T-cell (primary cell): ENCODE measurements at regions not wholly inside any gene's neighbourhood (a gene's known extent, or its start where the extent isn't known, plus 50 kb on each side); places are given as distances from the start of the nearest gene placed in this dataset.

ENCODE experiments used
- ATAC-seq, 4 experiments: fragments of 200-7000 bp in 3 of 4; fragments of 150-1000 bp in 1 of 4; cut with Tn5 transposase; replicated peaks in 1 of 4; 1 replicate in 3 of 4; 2 replicates in 1 of 4; pipeline ENCODE4 v1.10.0; 2021; ENCODE audit warnings: moderate library complexity in 3 of 4, mild to moderate bottlenecking in 2 of 4, moderate number of reproducible peaks in 1 of 4
- CTCF ChIA-PET, 2 donors: fragments of 300-600 bp; sonication (Branson Sonifier 250); formaldehyde crosslinking; loops; one replicate each; lab custom pipeline; 2022; ENCODE audit warnings: antibody characterized with exemption in 2 of 2; lab: Charles Lee
- POLR2A ChIA-PET, 2 donors: fragments of 300-600 bp; sonication (Branson Sonifier 250); formaldehyde crosslinking; loops; one replicate each; lab custom pipeline; 2022; ENCODE audit warnings: antibody characterized with exemption in 2 of 2; lab: Charles Lee
- DNase-seq, 35 experiments: peaks; one replicate each; pipeline versions ENCODE4 v3.0.0 to v3.0.0-alpha.2; 2013 to 2023
- H3K27ac ChIP-seq: one replicate; pipeline ENCODE4 v1.5.1; 2013; ENCODE audit warnings: low read length
- H3K27me3 ChIP-seq, 2 experiments: replicated peaks in 1 of 2; 1 replicate in 1 of 2; 2 replicates in 1 of 2; pipeline versions ENCODE4 v1.6.1 to v1.7.0; 2013; ENCODE audit warnings: low read length in 1 of 2, mixed read lengths in 1 of 2; ENCODE audit not compliant: control insufficient read depth in 2 of 2, insufficient read depth in 2 of 2; ENCODE audit errors: extremely low read depth in 1 of 2
- H3K36me3 ChIP-seq, 2 donors: 1 replicate in 1 of 2; 2 replicates in 1 of 2; pipeline versions ENCODE4 v1.6.1 to v1.7.0; 2013; ENCODE audit warnings: low read length in 1 of 2; ENCODE audit not compliant: control insufficient read depth in 2 of 2, insufficient read depth in 1 of 2; ENCODE audit errors: extremely low read depth in 1 of 2
- H3K4me1 ChIP-seq, 2 experiments: 1 replicate in 1 of 2; 2 replicates in 1 of 2; pipeline versions ENCODE4 v1.6.1 to v1.7.0; 2013; ENCODE audit warnings: low read length in 2 of 2, mixed read lengths in 1 of 2; ENCODE audit not compliant: insufficient read depth in 2 of 2, control insufficient read depth in 1 of 2; ENCODE audit errors: extremely low read depth in 1 of 2
- H3K4me3 ChIP-seq, 2 donors: 1 replicate in 1 of 2; 2 replicates in 1 of 2; pipeline versions ENCODE4 v1.5.1 to v1.7.0; 2013; ENCODE audit warnings: mild to moderate bottlenecking in 2 of 2, low read length in 1 of 2, moderate library complexity in 1 of 2; ENCODE audit not compliant: control insufficient read depth in 1 of 2; ENCODE audit errors: extremely low read depth in 1 of 2
- H3K9me3 ChIP-seq: 2 replicates; pipeline ENCODE4 v1.7.0; 2013
- H3K27ac Mint-ChIP-seq, 2 donors: one replicate each; pipeline ENCODE4 v1.8.0; 2020 to 2021; ENCODE audit warnings: mild to moderate bottlenecking in 2 of 2, mixed read lengths in 2 of 2
- H3K27me3 Mint-ChIP-seq, 2 donors: one replicate each; pipeline ENCODE4 v1.8.0; 2021 to 2022; ENCODE audit warnings: mixed read lengths in 2 of 2
- H3K36me3 Mint-ChIP-seq: one replicate; pipeline ENCODE4 v1.8.0; 2021; ENCODE audit warnings: mixed read lengths
- H3K4me1 Mint-ChIP-seq, 3 donors: one replicate each; pipeline ENCODE4 v1.8.0; 2020 to 2022; ENCODE audit warnings: mixed read lengths in 3 of 3, mild to moderate bottlenecking in 1 of 3
- H3K4me3 Mint-ChIP-seq, 3 donors: one replicate each; pipeline ENCODE4 v1.8.0; 2020 to 2022; ENCODE audit warnings: mild to moderate bottlenecking in 3 of 3, mixed read lengths in 3 of 3, moderate library complexity in 3 of 3
- H3K9me3 Mint-ChIP-seq, 3 donors: one replicate each; pipeline ENCODE4 v1.8.0; 2020 to 2022; ENCODE audit warnings: mixed read lengths in 3 of 3
- WGBS: methylation state at CpG from one replicate; pipeline ENCODE4 v1.1.5; 2013; ENCODE audit warnings: missing lambda C conversion rate; ENCODE audit not compliant: insufficient coverage; 5-methylcytosine and 5-hydroxymethylcytosine counted together

DNA sequence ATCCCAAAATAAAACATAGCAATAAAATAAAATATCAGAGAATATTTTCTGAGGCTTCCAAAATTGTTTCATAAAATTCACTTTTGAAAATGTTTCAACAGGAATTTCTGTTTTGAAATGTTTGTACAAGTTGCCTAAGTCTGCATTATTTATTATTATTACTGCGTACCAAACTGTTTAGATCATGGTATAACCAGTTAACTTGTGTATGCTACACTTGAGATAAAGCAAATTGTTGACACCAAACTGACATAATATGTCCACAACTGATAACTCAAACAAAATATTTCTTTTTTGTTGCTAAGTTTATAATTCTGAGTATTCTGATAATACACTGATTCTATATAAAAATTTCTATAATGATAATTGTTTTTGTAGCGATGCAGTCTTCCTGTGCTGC is 531.8 kb upstream of the EYS start:
- no peaks in the 10 kb centered on the region for H3K36me3 ChIP-seq
- no peaks in the 10 kb centered on the region for H3K9me3 ChIP-seq
- ChIA-PET CTCF (no interaction called here), POLR2A (no interaction called here)
- Mint-ChIP-seq H3K9me3 (peaks cover 0 to 12% (median 3%) of the 10 kb centered on the region in 3 donors), H3K27me3 (no peaks in the 10 kb centered on the region), H3K4me3 (no peak overlapping the region), H3K4me1 (no peaks in the 10 kb centered on the region), H3K36me3 (no peaks in the 10 kb centered on the region), H3K27ac (no peak overlapping the region)
- no peaks in the 10 kb centered on the region for H3K4me1 ChIP-seq
- DNase-seq (no peak), ATAC-seq (no peak)
- H3K27me3 ChIP-seq = no peaks in the 10 kb centered on the region
- H3K4me3 ChIP-seq = no peak overlapping the region
- no peak overlapping the region for H3K27ac ChIP-seq
- WGBS = no CpG with 5 or more reads among the region's 2 CpGs

DNA sequence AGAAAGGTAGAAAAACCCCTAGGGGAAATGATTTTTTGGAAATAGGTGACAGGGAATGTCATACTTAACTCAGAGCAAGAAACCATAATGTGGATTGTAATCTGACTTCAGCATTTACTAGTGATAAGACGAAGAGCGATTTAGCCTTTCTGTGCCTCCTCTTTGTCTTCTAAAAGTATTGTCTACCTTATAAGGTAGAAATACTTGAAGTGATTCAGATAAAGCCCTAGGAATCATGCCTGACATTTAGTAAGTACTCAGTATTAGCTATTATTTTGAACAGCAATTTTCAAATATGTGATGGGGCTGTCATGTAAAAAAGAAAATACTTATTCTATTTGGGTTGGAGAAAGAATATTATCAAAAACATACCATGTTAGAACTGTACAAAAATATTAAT is 525.9 kb upstream of the EYS start:
- Mint-ChIP-seq H3K9me3 (peaks cover 0 to 10% (median 4%) of the 10 kb centered on the region in 3 donors), H3K27me3 (no peaks in the 10 kb centered on the region), H3K4me3 (no peak overlapping the region), H3K27ac (no peak overlapping the region), H3K36me3 (no peaks in the 10 kb centered on the region), H3K4me1 (no peaks in the 10 kb centered on the region)
- H3K4me3 ChIP-seq = no peak overlapping the region
- DNase-seq = no peak
- H3K9me3 ChIP-seq = no peaks in the 10 kb centered on the region
- no CpG with 5 or more reads among the region's 2 CpGs for WGBS
- POLR2A ChIA-PET = no interaction called here
- H3K27me3 ChIP-seq = no peaks in the 10 kb centered on the region
- no peaks in the 10 kb centered on the region for H3K4me1 ChIP-seq
- no peak overlapping the region for H3K27ac ChIP-seq
- no peak for ATAC-seq
- CTCF ChIA-PET = no interaction called here
- no peaks in the 10 kb centered on the region for H3K36me3 ChIP-seq

DNA sequence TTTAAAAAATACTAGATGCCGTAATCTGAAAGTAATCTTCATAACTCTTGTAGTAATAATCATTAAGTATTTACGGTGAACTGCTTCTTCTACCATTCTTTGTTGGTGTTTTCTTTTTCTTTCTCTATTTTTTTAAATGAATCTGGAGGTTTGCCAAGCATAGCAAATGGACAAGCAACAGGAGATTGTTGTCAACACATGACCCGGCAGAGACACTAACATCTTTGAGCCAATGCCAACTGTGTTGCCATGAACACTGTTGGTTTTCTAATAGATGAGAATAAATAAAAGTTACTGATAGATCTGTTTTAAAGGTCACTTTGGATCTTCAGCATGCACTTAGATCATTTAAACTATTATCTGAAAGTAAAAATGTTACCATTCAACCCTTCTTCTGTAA is 523.6 kb upstream of the EYS start:
- WGBS = 100% methylated on average over 1 of the region's 3 CpGs
- Histone ChIP-seq H3K36me3 (no peaks in the 10 kb centered on the region), H3K4me1 (no peaks in the 10 kb centered on the region), H3K4me3 (no peak overlapping the region), H3K27ac (no peak overlapping the region), H3K9me3 (no peaks in the 10 kb centered on the region), H3K27me3 (no peaks in the 10 kb centered on the region)
- ChIA-PET CTCF (no interaction called here), POLR2A (no interaction called here)
- Mint-ChIP-seq H3K27me3 (no peaks in the 10 kb centered on the region), H3K4me1 (no peaks in the 10 kb centered on the region), H3K4me3 (no peak overlapping the region), H3K36me3 (no peaks in the 10 kb centered on the region), H3K27ac (no peak overlapping the region), H3K9me3 (peaks cover 0 to 10% (median 8%) of the 10 kb centered on the region in 3 donors)
- DNase-seq = no peak
- ATAC-seq = no peak

DNA sequence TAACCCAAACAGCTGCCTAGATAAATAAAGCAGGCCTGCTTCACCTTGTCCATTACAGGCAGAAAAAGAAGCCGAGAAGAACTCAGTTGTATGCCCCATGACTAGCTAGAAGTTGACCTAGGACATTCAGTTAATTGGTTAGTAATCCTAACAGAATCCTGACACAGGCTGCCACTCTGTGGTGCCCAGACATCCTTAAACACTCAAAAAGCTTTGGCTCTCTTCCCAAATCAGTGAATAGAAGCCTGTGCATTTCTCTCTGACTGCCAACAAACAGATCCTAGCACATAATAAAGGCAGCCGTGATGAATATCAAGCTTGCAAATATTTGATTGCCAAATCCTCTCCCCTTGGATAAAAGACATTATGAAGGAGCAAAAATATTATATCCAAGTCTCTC is 519.1 kb upstream of the EYS start:
- Mint-ChIP-seq H3K4me3 (no peak overlapping the region), H3K27ac (no peak overlapping the region), H3K36me3 (no peaks in the 10 kb centered on the region), H3K4me1 (no peaks in the 10 kb centered on the region), H3K27me3 (no peaks in the 10 kb centered on the region), H3K9me3 (peaks cover 3 to 21% (median 8%) of the 10 kb centered on the region in 3 donors)
- H3K4me1 ChIP-seq = no peaks in the 10 kb centered on the region
- POLR2A ChIA-PET = no interaction called here
- no CpG with 5 or more reads among the region's 2 CpGs for WGBS
- CTCF ChIA-PET = no interaction called here
- H3K27me3 ChIP-seq = no peaks in the 10 kb centered on the region
- H3K4me3 ChIP-seq = no peak overlapping the region
- H3K9me3 ChIP-seq = no peaks in the 10 kb centered on the region
- DNase-seq (no peak), ATAC-seq (no peak)
- H3K36me3 ChIP-seq = no peaks in the 10 kb centered on the region
- no peak overlapping the region for H3K27ac ChIP-seq

GRCh38 chr6:66210964-66211363 is 503.9 kb upstream of the EYS start:
- H3K27ac ChIP-seq = no peak overlapping the region
- H3K4me3 Mint-ChIP-seq = no peak overlapping the region
- peak in 1 of 35 experiments; percentile 7 for DNase-seq
- H3K36me3 ChIP-seq = no peaks in the 10 kb centered on the region
- no peak overlapping the region for H3K4me3 ChIP-seq
- H3K27me3 ChIP-seq = no peaks in the 10 kb centered on the region
- CTCF ChIA-PET = no interaction called here
- no peaks in the 10 kb centered on the region for H3K4me1 Mint-ChIP-seq
- POLR2A ChIA-PET = no interaction called here
- no peaks in the 10 kb centered on the region for H3K27me3 Mint-ChIP-seq
- ATAC-seq = no peak
- WGBS = 57% methylated on average over 2 of the region's 3 CpGs
- H3K27ac Mint-ChIP-seq = no peak overlapping the region
- H3K9me3 Mint-ChIP-seq = peaks cover 0 to 14% (median 13%) of the 10 kb centered on the region in 3 donors
- H3K36me3 Mint-ChIP-seq = no peaks in the 10 kb centered on the region
- H3K4me1 ChIP-seq = no peaks in the 10 kb centered on the region
- H3K9me3 ChIP-seq = no peaks in the 10 kb centered on the region

GRCh38 chr6:66200390-66200789 is 493.4 kb upstream of the EYS start:
- H3K36me3 Mint-ChIP-seq = no peaks in the 10 kb centered on the region
- ChIA-PET CTCF (no interaction called here), POLR2A (no interaction called here)
- ATAC-seq (no peak), DNase-seq (no peak)
- WGBS = no CpG with 5 or more reads among the region's 2 CpGs
- no peaks in the 10 kb centered on the region for H3K9me3 ChIP-seq
- no peaks in the 10 kb centered on the region for H3K36me3 ChIP-seq
- no peaks in the 10 kb centered on the region for H3K27me3 Mint-ChIP-seq
- H3K4me1 ChIP-seq = no peaks in the 10 kb centered on the region
- H3K27me3 ChIP-seq = no peaks in the 10 kb centered on the region
- no peaks in the 10 kb centered on the region for H3K4me1 Mint-ChIP-seq
- H3K4me3 Mint-ChIP-seq = no peak overlapping the region
- H3K9me3 Mint-ChIP-seq = peaks cover 0 to 10% (median 2%) of the 10 kb centered on the region in 3 donors
- H3K27ac ChIP-seq = no peak overlapping the region
- H3K4me3 ChIP-seq = no peak overlapping the region
- no peak overlapping the region for H3K27ac Mint-ChIP-seq

GRCh38 chr6:66199171-66199570 is 492.1 kb upstream of the EYS start:
- Histone ChIP-seq H3K36me3 (no peaks in the 10 kb centered on the region), H3K9me3 (no peaks in the 10 kb centered on the region), H3K27ac (no peak overlapping the region), H3K4me1 (no peaks in the 10 kb centered on the region), H3K27me3 (no peaks in the 10 kb centered on the region), H3K4me3 (no peak overlapping the region)
- no CpG with 5 or more reads among the region's 2 CpGs for WGBS
- no peak for ATAC-seq
- Mint-ChIP-seq H3K27ac (no peak overlapping the region), H3K36me3 (no peaks in the 10 kb centered on the region), H3K9me3 (peaks cover 0 to 10% (median 2%) of the 10 kb centered on the region in 3 donors), H3K27me3 (no peaks in the 10 kb centered on the region), H3K4me3 (no peak overlapping the region), H3K4me1 (no peaks in the 10 kb centered on the region)
- DNase-seq = no peak
- ChIA-PET POLR2A (no interaction called here), CTCF (no interaction called here)
